Fibroblast of skin of scalp (primary cell): ENCODE measurements at regions not wholly inside any gene's neighbourhood (a gene's known extent, or its start where the extent isn't known, plus 50 kb on each side); places are given as distances from the start of the nearest gene placed in this dataset.

Source experiments
- DNase-seq: peaks from one replicate; pipeline ENCODE4 v3.0.0-alpha.2; 2013

DNA sequence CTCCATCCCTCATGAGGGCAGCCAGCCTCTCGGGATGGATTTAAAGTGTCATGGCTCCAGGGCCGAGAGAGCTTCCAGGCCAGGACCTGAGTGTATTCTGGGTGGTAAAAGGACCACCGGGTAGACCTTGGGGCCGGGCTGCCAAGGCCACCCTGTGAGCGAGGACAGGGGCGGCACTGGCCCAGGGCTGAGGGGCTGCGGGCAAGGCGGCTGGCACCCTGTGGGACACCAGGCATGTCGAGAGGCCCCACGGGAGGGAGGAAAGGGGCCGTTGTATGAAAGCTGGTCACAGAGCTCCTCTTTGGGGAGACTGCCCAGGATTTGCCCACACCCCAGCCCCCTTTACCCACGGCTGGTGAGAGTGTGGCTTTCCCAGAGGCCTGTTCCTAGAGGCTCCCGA is 92.3 kb upstream of the RTL6 start:
- DNase-seq, result no peak

DNA sequence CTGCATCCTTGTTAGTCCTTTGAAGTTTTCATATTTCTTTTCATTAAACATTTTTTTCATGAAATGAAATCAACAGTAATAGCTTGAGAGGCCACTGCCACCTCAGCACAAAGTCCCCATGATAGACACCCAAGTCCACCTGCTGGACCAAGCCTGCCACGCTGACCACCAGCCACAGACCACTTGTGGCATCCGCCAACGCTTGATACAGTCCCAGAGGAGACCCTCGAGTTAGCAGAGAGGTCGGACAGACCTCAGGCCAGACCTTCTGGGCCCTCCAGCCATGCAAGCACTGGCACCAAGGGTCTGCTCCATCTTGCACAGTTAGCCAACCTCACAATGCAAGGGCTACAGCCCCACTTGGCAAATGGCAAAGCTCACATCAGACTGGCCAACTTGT is 91.8 kb upstream of the RTL6 start:
- DNase-seq, result no peak

DNA sequence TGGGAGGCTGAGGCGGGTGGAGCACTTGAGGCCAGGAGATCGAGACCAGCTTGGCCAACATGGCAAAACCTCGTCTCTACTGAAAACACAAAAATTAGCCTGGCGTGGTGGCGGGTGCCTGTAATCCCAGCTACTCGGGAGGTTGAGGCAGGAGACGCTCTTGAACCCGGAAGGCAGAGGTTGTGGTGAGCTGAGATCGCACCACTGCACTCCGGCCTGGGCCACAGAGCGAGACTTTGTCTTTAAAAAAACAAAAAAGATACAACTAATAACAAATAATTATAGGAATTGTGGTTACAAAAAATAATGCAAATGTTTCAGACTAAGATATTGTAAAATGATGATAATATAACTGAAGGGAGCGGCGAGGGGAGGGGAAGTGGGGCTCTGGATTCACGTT is 90.3 kb upstream of the RTL6 start:
- no peak for DNase-seq

DNA sequence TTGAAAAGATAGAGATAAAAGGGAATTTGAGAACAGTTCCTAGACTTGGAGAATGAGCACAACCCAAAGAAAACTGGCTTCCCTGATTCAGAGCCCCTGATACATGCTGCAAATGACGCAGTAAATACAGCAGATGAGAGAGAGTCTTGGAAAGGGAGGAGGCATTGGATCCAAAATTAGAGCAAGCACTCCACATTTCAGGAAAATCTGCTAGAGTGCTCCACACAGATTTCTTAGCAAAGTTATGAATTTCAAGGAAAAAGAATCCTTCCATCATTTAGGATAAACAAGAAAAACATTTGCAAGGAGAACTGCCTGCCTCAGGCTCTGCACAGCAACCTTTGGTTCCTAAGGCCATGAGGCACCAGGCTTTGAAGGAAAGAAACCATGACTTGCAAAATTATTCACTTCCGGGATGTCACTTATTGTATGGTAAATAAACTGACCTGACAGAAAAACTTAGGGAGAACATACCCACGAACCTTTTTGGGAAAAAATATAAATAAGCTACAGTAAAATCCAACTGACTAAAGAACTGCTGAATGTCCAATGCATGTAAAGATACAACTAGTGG is 89.8 kb upstream of the RTL6 start:
- no peak for DNase-seq

DNA sequence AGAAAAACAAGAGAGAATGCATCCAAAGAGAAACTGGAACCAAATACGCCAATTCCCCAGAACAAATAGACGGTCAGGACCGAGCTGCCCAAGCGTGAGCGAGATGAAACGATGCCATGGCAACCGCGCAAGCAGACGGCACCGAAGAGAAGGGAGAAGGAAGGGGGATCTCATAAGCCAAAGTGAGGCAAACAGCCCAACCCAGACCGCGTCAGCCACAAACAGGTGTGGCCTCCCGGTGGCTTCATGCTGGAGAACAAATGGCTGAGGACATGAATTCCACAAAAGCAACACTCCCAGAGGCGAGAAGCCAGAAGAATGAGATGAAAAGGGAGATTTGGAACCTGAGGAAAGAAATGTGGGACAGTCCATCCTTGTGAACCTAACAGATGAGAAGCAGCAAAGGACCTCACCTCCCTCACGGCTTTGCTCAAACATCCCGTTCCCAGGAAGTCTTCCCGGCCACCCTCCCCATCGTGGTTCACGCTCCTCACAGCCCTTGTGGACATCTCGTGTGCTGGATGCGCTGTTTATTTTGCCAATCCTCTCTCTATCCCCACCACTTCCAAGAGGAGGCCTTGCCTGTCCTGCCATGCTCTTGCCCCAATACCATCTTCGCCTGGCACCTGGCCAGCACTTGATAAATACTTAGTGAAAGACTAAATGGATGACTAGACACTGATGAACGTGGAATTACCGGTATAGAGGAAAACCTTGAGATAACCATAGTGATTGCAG is 89.1 kb upstream of the RTL6 start:
- no peak for DNase-seq

DNA sequence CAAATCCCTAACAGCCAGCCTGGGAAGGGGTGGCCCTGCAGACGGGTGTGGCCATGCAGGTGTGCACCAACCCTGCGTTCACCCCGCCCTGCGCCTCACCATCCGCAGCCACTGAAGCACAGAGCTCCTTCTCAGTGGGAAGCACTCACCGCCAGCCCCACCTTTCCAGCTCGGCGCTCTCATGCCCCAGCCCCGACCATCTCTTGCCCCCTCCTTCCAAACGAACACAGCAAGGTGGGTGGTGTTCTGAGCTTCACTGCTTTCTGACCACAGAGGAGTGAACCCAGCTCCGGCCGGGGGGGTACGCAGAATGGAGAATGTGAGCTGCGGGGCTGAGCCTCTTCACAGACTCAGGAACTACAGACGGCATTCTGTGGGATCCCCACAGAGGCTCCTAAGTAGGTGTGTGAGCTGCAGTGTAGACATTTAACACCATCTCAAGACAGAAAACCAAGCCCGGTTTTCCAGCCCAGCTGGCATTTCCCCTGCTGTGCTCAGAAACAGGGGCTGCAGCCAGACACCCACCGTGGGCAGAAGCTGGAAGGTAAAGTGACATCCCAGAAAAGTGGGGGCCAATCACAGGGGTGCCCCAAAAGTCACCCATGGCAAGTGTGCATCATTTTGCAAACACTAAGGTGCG is 88.4 kb upstream of the RTL6 start:
- DNase-seq, result no peak

DNA sequence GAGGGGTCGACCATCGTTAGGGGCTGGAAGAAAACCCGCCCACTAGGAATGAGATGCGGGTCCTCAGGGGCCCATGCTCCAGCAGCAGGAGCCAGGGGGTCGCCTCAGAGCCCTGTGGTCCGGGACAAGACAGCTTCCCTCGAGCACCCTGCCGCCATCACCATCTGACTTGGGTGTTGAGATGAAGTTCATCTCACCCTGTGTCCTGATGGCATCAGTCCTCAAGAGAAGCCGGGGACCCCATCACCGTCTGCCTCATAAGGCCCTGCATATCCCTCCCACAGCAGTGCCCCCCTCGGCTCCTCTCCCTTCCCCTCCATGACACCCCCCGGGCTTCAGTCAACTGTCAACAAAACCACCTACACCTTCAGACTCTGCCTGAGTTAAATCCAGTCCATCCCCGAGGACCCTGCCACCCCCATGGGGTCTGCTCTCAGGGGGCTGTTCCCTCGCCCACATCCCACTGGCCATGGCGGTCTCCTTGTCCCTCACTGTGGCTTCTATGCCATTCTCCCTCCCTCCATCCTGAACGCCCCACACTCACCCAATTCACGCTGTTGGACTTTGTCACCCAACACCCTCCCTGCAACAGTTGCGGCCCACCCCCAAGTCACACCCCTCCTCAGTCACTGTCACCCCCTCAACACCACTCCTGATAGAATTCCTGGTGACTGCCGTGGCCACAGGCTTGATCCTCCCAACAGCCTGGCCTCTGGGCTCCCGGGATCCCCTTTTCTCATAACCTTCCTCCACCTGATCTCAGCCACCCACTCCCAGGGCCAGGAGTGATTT is 87.7 kb upstream of the RTL6 start:
- DNase-seq, result no peak

DNA sequence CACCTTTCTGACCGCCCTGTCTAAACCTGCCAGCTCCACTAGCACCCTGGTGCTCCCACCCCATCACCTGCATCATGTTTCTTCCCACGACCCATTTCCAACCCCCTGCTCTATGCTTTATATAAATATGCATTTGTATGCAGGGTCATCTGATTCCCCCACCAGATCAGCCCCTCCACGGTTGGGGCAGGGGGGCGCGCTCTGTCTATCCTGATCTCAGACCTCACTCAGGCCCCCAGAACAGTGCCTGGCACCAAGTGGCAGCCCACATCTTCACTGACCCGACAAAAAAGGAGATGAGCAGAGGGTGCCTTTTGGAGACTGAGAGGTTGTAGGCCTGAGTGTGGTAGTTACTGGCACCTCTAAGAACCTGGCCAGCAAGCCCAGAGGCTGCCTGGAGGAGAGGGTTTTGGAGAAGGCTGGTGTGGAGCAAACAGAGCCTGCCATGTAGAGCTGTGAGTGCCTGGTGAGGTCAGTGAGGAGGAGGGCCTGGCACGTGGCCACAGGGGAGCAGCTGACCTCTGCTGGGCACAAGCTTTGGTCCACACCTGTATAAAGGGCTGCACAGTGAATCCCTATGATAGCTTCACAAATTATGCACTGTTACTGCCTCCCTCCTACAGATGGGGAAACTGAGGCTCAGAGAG is 86.3 kb upstream of the RTL6 start:
- DNase-seq, result no peak

DNA sequence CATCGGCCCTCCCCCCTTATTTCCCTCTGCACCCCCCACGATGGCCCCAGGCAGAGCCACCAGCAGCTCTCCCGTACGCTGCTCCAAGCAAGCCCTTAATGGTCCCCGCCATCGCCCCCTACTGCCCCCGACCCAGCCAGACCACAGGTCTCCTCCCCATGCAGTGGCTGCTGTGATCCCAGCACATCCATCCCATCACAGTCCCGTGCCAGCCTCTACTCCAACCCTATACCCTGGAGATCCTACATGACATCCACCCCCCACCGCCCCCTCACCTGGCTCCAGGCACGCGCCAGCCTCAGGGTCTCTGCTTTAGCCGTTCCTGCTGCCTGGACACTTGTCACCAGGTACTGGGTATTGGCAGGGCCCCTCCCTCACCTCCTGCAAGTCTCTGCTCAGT is 85.8 kb upstream of the RTL6 start:
- no peak for DNase-seq

DNA sequence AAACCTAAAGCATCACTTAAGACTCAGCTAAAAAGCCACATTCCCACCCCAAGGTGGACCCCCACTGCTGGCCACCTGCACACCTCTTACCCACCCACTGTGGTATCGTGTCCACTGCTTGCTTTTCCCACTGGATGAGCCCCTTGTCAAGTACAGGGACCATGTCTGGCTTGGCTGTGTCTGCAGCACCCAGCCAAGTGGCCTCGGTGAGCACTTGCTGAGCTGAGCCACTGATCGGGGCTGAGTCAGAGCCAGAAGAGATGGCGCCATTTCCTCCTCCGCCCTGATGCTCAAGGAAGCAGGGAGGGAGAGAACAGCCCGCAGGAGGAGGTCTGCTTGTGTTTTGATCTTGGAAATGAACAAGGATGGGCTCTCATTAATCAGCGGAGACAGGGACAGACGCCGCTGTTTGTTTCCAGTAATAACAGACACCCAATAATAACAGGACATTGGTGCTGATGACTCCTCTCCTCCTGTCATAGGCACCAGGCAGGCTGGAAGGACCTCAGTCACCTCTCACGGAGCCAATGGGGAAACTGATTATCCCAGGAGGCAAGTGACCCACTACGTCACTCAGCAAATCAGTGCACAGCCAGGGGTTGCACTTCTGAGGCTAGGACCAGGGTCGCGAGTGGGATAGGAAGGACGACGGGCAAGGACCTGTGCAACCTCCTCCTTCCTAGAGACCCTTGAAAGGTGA is 85.2 kb upstream of the RTL6 start:
- DNase-seq, result no peak

DNA sequence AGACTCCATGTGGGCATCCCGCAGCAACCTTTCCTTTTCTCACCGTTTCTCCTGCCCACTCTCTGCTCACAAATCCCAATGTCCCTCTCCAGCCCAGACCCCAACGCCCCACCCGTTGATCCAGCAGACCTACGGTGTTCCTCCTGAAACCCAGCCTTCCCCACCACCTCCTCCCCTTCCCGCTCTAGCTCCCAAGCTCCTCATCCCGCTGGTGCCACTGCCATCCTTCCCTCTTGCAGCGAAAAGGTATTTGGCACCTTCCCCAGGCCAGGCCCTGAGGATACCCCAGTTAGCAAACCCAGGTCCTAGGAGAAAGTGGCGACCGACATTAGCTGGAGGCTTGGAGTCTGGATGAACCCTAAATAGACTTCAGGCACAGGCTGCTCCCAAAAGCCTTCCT is 84.0 kb upstream of the RTL6 start:
- DNase-seq, result no peak

DNA sequence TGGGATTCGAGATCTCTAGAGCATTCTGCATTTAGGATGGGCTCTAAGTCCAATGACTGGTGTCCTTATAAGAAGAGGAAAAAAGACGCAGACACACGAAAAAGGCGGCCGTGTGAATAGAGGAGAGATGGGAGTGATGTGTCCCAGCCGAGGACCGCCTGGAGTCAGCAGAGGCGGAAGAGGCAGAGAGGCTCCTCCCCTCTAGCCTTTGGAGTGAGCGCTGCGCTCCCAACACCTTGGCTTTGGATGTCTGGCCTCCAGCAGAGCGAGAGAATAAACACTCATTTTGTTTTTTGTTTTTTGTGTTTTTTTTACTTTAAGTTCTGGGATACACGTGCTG is 83.0 kb upstream of the RTL6 start:
- DNase-seq, result no peak

DNA sequence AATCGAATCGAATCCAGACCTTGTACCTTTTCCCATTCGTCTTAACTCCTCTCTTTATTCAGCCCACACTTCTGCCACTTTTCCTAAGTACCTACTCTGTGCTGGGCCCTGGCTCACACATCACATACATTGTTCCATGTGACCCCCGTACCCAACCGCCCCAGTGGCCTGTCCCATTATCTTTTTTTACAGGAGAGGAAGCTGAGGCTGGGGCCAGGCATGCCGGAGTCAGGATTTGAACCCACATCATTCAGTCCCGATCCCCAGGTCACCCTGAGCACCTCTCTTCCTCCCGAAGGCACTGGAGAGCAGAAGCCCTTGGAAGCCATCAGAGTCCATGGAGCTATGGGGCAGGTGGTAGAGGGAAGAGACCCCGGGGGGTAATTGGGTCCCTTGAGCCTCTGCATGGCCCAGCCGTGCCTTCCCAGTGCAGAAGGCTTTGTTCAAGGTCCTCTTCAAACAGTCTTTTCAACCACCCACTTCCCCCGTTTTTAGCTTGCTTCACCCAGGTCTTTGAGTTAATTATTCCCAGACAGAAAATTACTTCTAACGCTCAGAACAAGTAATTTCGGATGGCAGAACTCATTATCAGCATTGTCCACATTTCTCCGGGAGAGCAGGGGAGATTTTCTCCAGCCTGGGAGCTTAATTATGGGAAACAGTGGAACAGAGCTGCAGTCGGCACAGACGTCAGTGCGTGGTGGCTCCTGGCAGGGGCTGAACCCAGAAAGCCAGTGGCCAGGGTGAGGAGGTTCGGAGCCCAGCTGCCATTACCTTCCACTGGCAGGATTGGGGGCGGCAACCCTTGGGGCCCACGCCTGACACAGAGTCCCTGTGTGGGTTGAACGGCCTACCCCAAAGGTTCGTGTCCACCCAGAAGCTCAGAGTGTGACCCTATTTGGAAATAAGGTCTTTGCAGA is 82.4 kb upstream of the RTL6 start:
- no peak for DNase-seq

DNA sequence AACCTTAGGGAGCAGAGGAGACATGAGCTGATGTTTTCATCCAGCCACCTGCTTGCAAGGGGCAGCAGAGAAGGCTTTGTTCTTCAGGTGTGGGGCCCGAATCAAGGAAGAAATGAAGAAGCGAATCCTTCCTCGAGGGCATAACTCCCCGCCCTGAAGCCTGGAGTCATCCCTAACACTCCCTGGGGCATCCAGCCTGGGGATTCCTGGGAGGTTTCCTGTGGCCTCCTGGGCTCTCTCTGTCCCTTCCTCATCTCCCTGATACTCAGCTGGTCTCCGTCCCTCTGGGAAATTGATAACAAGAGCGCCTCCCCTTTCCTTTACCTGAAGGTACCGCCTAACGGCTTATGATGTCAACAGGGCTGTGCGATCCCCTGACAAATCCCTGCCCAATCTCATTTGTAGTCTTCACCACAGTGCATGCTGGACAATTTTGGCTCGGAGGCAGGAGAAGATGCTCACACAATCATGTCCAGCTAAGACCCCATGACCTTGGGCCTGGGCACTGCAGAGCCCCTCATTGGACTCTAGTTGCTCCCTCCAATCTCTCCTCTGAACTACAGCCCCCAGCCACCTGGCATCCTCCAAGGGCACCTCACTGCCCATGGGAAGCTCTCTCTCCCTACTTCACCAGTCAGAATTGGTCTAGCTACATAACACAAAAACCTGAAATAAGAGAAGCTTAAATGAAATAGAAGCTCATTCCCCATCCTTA is 80.6 kb upstream of the RTL6 start:
- DNase-seq, result no peak

DNA sequence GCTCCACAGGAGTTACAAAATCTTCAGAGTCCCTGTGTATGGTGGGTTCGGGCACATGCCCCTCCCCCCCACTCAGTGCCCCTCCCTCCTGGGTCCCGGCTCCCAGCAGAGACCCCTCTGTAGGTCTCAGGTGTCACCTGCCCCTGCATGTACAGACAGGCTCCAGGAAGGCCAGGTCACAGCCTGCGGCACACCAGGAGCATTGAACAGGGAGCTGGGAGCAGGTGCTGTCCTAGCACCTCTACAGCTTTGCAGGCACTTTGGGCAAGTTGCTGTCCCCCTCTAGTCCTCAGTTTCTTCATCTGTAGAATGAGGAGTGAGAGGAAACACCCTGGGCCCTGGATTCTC is 80.1 kb upstream of the RTL6 start:
- no peak for DNase-seq

DNA sequence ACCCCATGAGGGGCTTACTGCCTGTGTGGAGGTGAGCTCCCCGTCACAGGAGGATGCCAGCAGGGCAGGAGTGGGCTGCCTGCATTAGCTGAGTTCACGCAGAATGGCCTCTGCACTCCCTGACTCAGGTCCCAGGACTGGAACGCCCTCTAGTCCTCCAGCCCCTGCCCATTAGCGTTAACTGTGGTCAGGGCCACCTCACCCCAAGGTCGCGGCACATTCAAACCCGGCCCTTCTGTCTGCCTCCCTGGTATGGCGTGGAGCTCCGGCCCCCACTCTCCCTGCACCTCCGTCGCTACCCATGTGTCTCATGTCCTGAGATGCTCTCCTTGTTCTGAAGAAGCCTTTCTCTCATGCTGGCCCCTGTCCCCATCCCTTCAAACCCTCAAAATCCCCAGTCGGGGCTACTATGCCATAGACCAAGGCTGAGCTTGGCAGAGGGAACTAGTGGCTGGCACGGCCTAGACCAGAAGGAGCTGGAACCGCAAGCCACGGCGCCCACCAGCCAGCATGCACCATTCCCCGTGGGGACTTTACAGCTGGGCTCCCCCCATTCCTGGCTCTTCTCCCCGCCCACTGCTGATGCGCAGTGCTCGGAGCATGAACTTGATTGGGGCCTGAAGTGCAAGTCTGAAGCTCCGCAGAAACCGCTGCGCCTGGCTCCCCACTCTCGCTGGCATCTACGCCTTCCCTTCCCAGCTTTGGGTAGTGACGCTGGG is 79.5 kb upstream of the RTL6 start:
- DNase-seq, result no peak

DNA sequence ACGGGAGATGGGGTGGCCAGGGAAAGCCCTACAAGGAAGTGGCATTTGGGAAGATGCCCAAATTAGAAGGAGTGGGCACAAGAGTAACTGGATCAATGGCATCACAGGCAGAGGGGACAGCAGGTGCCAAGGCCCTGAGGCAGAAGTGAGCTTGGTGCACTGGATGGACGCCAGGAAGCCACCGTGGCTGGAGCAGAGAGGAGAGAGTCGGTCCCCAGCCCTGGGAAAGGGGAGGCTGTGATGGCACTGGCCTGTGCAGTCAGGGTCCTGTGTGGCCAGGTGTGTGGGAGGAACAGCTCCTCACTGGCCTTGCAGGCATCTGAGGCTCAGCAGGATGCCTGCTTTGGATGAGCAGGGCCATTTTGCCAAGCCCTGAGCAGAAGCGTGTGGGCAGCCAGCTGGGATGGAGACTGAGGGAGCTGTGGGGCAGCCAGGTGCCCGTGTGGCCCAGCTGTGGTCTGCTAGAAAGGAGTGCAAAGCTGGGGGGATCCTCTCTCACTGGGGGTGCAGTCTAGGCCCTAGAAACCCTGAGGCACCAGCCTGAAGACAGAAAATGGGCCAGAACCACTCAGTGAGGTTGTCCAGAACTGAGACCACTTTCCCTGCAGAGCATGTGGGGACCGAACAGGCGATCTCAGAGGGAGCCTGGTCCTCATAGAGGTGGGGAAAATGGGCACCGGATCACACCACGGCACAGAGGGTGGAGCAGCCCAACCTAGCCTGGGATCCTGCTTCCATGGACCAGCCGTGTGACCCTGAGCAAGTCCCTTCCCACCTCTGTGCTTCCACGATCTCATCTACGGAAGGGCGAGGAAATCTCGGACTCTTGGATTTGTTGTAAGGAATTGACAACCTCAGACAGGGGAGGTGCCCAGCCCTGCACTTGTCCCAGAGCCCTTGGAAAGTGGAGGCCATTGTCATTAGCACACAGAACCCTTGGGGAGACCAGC is 78.6 kb upstream of the RTL6 start:
- DNase-seq, result no peak

DNA sequence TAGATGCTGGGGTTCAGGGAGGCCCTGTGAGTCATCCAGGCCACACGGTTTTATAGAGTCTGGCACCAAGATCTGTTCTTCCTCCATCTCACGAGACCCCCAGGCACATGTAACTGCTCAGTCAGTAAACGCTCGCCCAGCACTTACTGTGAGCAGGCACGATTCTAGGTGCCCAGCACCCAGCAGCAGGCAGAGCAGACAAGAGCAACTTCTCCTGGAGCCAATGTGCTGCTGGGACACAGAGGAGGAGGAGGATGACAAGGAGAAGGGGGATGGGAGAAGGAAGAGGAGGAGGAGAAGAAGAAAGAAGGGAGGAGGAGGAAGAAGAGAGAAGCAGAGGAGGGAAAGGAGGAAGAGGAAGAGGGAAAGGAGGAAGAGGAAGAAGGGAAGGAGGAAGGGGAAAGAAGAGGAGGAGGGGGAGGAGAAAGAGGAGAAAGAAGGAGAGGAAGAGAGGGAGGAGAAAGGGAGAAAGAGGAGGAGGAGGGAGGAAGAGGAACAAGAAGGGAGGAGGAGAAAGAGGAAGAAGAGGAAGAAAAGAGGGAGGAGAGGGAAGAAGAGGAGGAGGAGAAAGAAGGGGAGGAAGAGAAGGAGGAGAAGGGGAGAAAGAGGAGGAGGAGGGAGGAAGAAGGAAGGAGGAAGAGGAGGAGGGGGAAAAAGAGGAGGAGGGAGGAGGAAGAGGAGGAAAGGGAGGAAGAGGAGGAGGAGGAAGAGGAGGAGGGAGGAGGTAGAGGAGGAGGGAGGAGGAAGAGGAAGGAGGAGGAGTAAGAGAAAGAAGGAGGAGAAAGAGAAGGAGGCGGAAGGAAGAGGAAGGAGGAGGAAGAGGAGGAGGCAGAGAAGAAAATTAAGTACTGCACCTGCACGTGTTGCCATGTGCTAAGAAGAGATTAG is 77.6 kb upstream of the RTL6 start:
- DNase-seq, result no peak
